HCT116 (cell line): ENCODE measurements at regions not wholly inside any gene's neighbourhood (a gene's known extent, or its start where the extent isn't known, plus 50 kb on each side); places are given as distances from the start of the nearest gene placed in this dataset.

ENCODE experiments used
- ATAC-seq: fragments of 200-7000 bp; cut with Tn5 transposase; 2 replicates; pipeline ENCODE4 v1.9.1; 2020; ENCODE audit warnings: mild to moderate bottlenecking, moderate library complexity
- BruUV-seq: library from RNA; stranded (reverse); fragments of 400-500 nt; replicated peaks from 2 replicates; lab custom pipeline; 2021; lab: Mats Ljungman, UMichigan
- CTCF ChIA-PET: fragments of 300-600 bp; sonication (Branson Sonifier 250); formaldehyde crosslinking; loops from one replicate; lab custom pipeline; 2021; ENCODE audit warnings: antibody characterized with exemption; lab: Charles Lee
- POLR2A ChIA-PET: fragments of 300-600, 350-600 bp; sonication (Branson Sonifier 250); formaldehyde crosslinking; loops from one replicate; lab custom pipeline; 2021; ENCODE audit warnings: antibody characterized with exemption; lab: Charles Lee
- RAD21 ChIA-PET, 2 experiments: fragments of 300-600 bp; sonication (Branson Sonifier 250); formaldehyde crosslinking; loops; one replicate each; lab custom pipeline; 2023; ENCODE audit warnings: low total read pairs in 2 of 2; ENCODE audit not compliant: uncharacterized antibody in 2 of 2, unreplicated experiment in 2 of 2, low non-redundant PET in 1 of 2; lab: Charles Lee
- DNase-seq: peaks from one replicate; pipeline ENCODE4 v3.0.0-alpha.2; 2010; ENCODE audit warnings: low read depth, low spot score
- H2AFZ ChIP-seq: fragments of 200-600 bp; shearing (Covaris generic), sonication (generic); 2 replicates; pipeline ENCODE4 v1.6.1; 2017; ENCODE audit warnings: low read depth, mixed run types, mixed read lengths, antibody characterized with exemption, low read length; ENCODE audit not compliant: poor library complexity, severe bottlenecking
- H3K27ac ChIP-seq: 2 replicates; pipeline ENCODE4 v1.5.1; 2012; ENCODE audit warnings: low read depth, low read length
- H3K27me3 ChIP-seq: fragments of 200-600 bp; sonication (generic); 2 replicates; pipeline ENCODE4 v1.6.1; 2016; ENCODE audit warnings: mixed run types, low read length, mixed read lengths; ENCODE audit not compliant: insufficient read depth
- H3K36me3 ChIP-seq, 2 experiments: fragments of 200-500 bp in 1 of 2; fragments of 200-600 bp in 1 of 2; sonication (Bioruptor generic) in 1 of 2; sonication (generic) in 1 of 2; 2 replicates each; pipeline versions ENCODE4 v1.5.1 to v1.6.1; 2014 to 2016; ENCODE audit warnings: low read length in 2 of 2, inconsistent platforms in 1 of 2, mixed read lengths in 1 of 2, mixed run types in 1 of 2; ENCODE audit not compliant: insufficient read depth in 2 of 2, control insufficient read depth in 1 of 2
- H3K4me1 ChIP-seq, 2 experiments: fragments of 200-600 bp in 1 of 2; sonication (generic) in 1 of 2; 2 replicates each; pipeline versions ENCODE4 v1.5.1 to v1.6.1; 2012 to 2017; ENCODE audit warnings: low read length in 2 of 2, inconsistent platforms in 1 of 2, mild to moderate bottlenecking in 1 of 2, mixed read lengths in 1 of 2, mixed run types in 1 of 2, moderate library complexity in 1 of 2; ENCODE audit not compliant: insufficient read depth in 2 of 2, control insufficient read depth in 1 of 2
- H3K4me2 ChIP-seq: fragments of 200-600 bp; sonication (generic); 2 replicates; pipeline ENCODE4 v1.6.1; 2017; ENCODE audit warnings: mixed run types, low read length, mixed read lengths
- H3K4me3 ChIP-seq, 2 experiments: fragments of 200-600 bp in 1 of 2; sonication (generic) in 1 of 2; replicated peaks in 1 of 2; 2 replicates each; pipeline ENCODE4 v1.5.1; 2011 to 2016; ENCODE audit warnings: low read length in 2 of 2, control low read depth in 1 of 2, low read depth in 1 of 2, mild to moderate bottlenecking in 1 of 2, mixed read lengths in 1 of 2, mixed run types in 1 of 2
- H3K79me2 ChIP-seq: fragments of 200-600 bp; sonication (generic); 2 replicates; pipeline ENCODE4 v1.6.1; 2017; ENCODE audit warnings: mild to moderate bottlenecking, mixed run types, low read length, moderate library complexity, mixed read lengths; ENCODE audit not compliant: insufficient read depth
- H3K9ac ChIP-seq: fragments of 200-600 bp; sonication (generic); 2 replicates; pipeline ENCODE4 v1.6.1; 2016; ENCODE audit warnings: low read length, mixed read lengths
- H3K9me2 ChIP-seq: fragments of 200-600 bp; sonication (generic), shearing (Covaris generic); 2 replicates; pipeline ENCODE4 v1.6.1; 2017; ENCODE audit warnings: mixed run types, mild to moderate bottlenecking, moderate library complexity; ENCODE audit not compliant: insufficient read depth
- H3K9me3 ChIP-seq, 2 experiments: fragments of 200-500 bp in 1 of 2; fragments of 200-600 bp in 1 of 2; sonication (Bioruptor generic) in 1 of 2; sonication (generic) in 1 of 2; 2 replicates each; pipeline ENCODE4 v1.6.1; 2014 to 2017; ENCODE audit warnings: low read length in 2 of 2, mixed read lengths in 2 of 2, inconsistent platforms in 1 of 2, low read depth in 1 of 2, mild to moderate bottlenecking in 1 of 2, mixed run types in 1 of 2, moderate library complexity in 1 of 2; ENCODE audit not compliant: control insufficient read depth in 1 of 2, insufficient read depth in 1 of 2
- H4K20me1 ChIP-seq: fragments of 200-600 bp; sonication (generic), shearing (Covaris generic); 2 replicates; pipeline ENCODE4 v1.6.1; 2017; ENCODE audit warnings: mixed run types, mild to moderate bottlenecking, moderate library complexity; ENCODE audit not compliant: insufficient read depth
- CBX3 ChIP-seq: IDR thresholded peaks from 2 replicates; pipeline ENCODE4 v1.6.1; 2012; ENCODE audit warnings: low read depth
- ELF1 ChIP-seq: IDR thresholded peaks from 2 replicates; pipeline ENCODE4 v1.6.1; 2012; ENCODE audit warnings: low read depth, borderline replicate concordance
- EZH2 ChIP-seq: fragments of 200-600 bp; sonication (generic); IDR thresholded peaks from 2 replicates; pipeline ENCODE4 v1.6.1; 2017; ENCODE audit warnings: antibody characterized with exemption, mixed run types
- FOSL1 ChIP-seq: IDR thresholded peaks from 2 replicates; pipeline ENCODE4 v1.6.1; 2012; ENCODE audit warnings: low read depth
- JUND ChIP-seq: IDR thresholded peaks from 2 replicates; pipeline ENCODE4 v1.6.1; 2012
- POLR2A ChIP-seq: IDR thresholded peaks from 2 replicates; pipeline ENCODE4 v1.7.0; 2011; ENCODE audit warnings: borderline replicate concordance; ENCODE audit not compliant: insufficient read depth, insufficient read length; ENCODE audit errors: extremely low read depth
- POLR2AphosphoS5 ChIP-seq: IDR thresholded peaks from 2 replicates; pipeline ENCODE4 v1.6.1; 2011; ENCODE audit warnings: mild to moderate bottlenecking, low read depth, low read length, moderate library complexity
- RAD21 ChIP-seq: IDR thresholded peaks from 2 replicates; pipeline ENCODE4 v1.6.1; 2012; ENCODE audit warnings: low read depth, mild to moderate bottlenecking
- SRF ChIP-seq: IDR thresholded peaks from 2 replicates; pipeline ENCODE4 v1.6.1; 2012; ENCODE audit warnings: low read depth
- YY1 ChIP-seq: IDR thresholded peaks from 2 replicates; pipeline ENCODE4 v1.6.1; 2011; ENCODE audit warnings: low read length, low read depth, moderate library complexity, mild to moderate bottlenecking; ENCODE audit not compliant: insufficient replicate concordance; ENCODE audit errors: extremely low read depth
- ZNF274 ChIP-seq: fragments of 200-500 bp; sonication (Bioruptor generic); IDR thresholded peaks from 2 replicates; pipeline ENCODE4 v1.6.1; 2014; ENCODE audit warnings: mild to moderate bottlenecking, low read depth, low read length, inconsistent platforms
- intact Hi-C: fragments of 100-400 bp; cut with micrococcal nuclease; formaldehyde crosslinking; loops from 2 replicates; pipeline ENCODE4 v1.10.0; 2022
- TF ChIP-seq, protein P1 (sequence below): IDR thresholded peaks from 2 replicates; pipeline ENCODE4 v1.6.1; 2011; ENCODE audit warnings: mild to moderate bottlenecking, low read length, moderate library complexity; ENCODE audit not compliant: insufficient replicate concordance; ENCODE audit errors: extremely low read depth
- TF ChIP-seq, protein P2 (sequence below): IDR thresholded peaks from 2 replicates; pipeline ENCODE4 v1.6.1; 2012
- TF ChIP-seq, protein P3 (sequence below): IDR thresholded peaks from 2 replicates; pipeline ENCODE4 v1.6.1; 2012; ENCODE audit warnings: low read depth
- TF ChIP-seq, protein P4 (sequence below): IDR thresholded peaks from 2 replicates; pipeline ENCODE4 v1.6.1; 2012
- TF ChIP-seq, protein P5 (sequence below), 3 experiments: fragments of 200-600 bp in 1 of 3; sonication (generic) in 1 of 3; IDR thresholded peaks in 2 of 3; conservative IDR thresholded peaks in 1 of 3; 2 replicates each; pipeline ENCODE4 v1.5.1; 2012 to 2017; ENCODE audit warnings: low read depth in 2 of 3, low read length in 2 of 3, antibody characterized with exemption in 1 of 3, borderline replicate concordance in 1 of 3, control low read depth in 1 of 3, mild to moderate bottlenecking in 1 of 3, mixed read lengths in 1 of 3, mixed run types in 1 of 3, moderate library complexity in 1 of 3; ENCODE audit not compliant: insufficient read depth in 1 of 3

DNA sequence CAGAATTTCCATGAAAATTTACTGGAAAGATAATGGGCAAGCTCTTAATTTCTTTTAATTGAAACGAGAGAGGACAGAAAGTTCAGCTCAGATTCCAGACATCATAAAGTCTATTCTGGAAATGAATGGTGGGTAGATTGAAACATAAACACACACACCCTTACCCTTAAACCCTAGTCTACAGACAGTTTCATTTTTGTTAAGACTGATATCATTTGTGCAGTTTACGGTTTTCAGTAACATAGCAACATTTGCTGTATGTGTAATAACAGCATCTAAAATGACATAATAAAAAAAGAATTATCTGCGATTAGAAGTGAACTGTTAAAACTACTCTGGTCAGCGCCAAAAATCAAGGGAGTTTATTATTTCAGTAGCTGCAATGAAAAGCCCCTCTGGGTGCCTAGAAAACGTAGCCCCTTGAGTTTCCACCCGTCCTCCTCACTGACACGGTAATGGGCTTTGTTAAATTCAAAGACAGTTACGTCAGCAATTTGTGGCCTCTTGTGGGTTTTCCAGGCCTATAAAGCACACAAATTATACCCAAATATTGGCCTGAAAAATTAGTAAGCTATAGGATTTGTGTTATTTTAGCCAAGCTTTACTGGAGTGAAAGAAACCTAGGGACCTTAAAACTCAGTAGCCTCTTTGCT lies 520.6 kb upstream of the SOX9 start:
- ChIA-PET CTCF (no interaction called here), POLR2A (no interaction called here), RAD21 (no interaction called here)
- no peak for DNase-seq
- TF ChIP-seq ELF1 (no peak), FOSL1 (no peak), ZNF274 (no peak), RAD21 (no peak), SRF (no peak), EZH2 (no peak), POLR2AphosphoS5 (no peak), POLR2A (no peak), YY1 (no peak), JUND (no peak), CBX3 (no peak)
- TF ChIP-seq, protein P1, sequence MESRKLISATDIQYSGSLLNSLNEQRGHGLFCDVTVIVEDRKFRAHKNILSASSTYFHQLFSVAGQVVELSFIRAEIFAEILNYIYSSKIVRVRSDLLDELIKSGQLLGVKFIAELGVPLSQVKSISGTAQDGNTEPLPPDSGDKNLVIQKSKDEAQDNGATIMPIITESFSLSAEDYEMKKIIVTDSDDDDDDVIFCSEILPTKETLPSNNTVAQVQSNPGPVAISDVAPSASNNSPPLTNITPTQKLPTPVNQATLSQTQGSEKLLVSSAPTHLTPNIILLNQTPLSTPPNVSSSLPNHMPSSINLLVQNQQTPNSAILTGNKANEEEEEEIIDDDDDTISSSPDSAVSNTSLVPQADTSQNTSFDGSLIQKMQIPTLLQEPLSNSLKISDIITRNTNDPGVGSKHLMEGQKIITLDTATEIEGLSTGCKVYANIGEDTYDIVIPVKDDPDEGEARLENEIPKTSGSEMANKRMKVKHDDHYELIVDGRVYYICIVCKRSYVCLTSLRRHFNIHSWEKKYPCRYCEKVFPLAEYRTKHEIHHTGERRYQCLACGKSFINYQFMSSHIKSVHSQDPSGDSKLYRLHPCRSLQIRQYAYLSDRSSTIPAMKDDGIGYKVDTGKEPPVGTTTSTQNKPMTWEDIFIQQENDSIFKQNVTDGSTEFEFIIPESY = no peak
- TF ChIP-seq, protein P2, sequence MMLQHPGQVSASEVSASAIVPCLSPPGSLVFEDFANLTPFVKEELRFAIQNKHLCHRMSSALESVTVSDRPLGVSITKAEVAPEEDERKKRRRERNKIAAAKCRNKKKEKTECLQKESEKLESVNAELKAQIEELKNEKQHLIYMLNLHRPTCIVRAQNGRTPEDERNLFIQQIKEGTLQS = no peak
- TF ChIP-seq, protein P3, sequence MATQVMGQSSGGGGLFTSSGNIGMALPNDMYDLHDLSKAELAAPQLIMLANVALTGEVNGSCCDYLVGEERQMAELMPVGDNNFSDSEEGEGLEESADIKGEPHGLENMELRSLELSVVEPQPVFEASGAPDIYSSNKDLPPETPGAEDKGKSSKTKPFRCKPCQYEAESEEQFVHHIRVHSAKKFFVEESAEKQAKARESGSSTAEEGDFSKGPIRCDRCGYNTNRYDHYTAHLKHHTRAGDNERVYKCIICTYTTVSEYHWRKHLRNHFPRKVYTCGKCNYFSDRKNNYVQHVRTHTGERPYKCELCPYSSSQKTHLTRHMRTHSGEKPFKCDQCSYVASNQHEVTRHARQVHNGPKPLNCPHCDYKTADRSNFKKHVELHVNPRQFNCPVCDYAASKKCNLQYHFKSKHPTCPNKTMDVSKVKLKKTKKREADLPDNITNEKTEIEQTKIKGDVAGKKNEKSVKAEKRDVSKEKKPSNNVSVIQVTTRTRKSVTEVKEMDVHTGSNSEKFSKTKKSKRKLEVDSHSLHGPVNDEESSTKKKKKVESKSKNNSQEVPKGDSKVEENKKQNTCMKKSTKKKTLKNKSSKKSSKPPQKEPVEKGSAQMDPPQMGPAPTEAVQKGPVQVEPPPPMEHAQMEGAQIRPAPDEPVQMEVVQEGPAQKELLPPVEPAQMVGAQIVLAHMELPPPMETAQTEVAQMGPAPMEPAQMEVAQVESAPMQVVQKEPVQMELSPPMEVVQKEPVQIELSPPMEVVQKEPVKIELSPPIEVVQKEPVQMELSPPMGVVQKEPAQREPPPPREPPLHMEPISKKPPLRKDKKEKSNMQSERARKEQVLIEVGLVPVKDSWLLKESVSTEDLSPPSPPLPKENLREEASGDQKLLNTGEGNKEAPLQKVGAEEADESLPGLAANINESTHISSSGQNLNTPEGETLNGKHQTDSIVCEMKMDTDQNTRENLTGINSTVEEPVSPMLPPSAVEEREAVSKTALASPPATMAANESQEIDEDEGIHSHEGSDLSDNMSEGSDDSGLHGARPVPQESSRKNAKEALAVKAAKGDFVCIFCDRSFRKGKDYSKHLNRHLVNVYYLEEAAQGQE = no peak
- TF ChIP-seq, protein P4, sequence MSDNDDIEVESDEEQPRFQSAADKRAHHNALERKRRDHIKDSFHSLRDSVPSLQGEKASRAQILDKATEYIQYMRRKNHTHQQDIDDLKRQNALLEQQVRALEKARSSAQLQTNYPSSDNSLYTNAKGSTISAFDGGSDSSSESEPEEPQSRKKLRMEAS = no peak
- TF ChIP-seq, protein P5, sequence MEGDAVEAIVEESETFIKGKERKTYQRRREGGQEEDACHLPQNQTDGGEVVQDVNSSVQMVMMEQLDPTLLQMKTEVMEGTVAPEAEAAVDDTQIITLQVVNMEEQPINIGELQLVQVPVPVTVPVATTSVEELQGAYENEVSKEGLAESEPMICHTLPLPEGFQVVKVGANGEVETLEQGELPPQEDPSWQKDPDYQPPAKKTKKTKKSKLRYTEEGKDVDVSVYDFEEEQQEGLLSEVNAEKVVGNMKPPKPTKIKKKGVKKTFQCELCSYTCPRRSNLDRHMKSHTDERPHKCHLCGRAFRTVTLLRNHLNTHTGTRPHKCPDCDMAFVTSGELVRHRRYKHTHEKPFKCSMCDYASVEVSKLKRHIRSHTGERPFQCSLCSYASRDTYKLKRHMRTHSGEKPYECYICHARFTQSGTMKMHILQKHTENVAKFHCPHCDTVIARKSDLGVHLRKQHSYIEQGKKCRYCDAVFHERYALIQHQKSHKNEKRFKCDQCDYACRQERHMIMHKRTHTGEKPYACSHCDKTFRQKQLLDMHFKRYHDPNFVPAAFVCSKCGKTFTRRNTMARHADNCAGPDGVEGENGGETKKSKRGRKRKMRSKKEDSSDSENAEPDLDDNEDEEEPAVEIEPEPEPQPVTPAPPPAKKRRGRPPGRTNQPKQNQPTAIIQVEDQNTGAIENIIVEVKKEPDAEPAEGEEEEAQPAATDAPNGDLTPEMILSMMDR (IDR thresholded peaks at IDR 0.05 in 2 of 3, conservative IDR thresholded peaks at IDR 0.05 in 1 of 3; ENCODE audit: borderline replicate concordance in 1 of 3, insufficient read depth in 1 of 3, low read depth in 2 of 3, low read length in 2 of 3) = no peak
- Histone ChIP-seq H3K9me2 (no peaks in the 10 kb centered on the region), H2AFZ (peak overlapping the region; percentile 13), H3K9ac (no peak overlapping the region), H4K20me1 (no peaks in the 10 kb centered on the region), H3K4me2 (no peak overlapping the region), H3K4me1 (no peaks in the 10 kb centered on the region), H3K79me2 (no peaks in the 10 kb centered on the region), H3K4me3 (no peak overlapping the region), H3K36me3 (no peaks in the 10 kb centered on the region), H3K27me3 (no peaks in the 10 kb centered on the region), H3K27ac (no peak overlapping the region), H3K9me3 (no peaks in the 10 kb centered on the region)
- no TSS peak for BruUV-seq
- intact Hi-C loops = no loop called here
- no peak for ATAC-seq
